Fibroblast of villous mesenchyme (primary cell): ENCODE measurements at regions not wholly inside any gene's neighbourhood (a gene's known extent, or its start where the extent isn't known, plus 50 kb on each side); places are given as distances from the start of the nearest gene placed in this dataset.

Experiments
- DNase-seq: peaks from one replicate; pipeline ENCODE4 v3.0.0-alpha.2; 2010; ENCODE audit warnings: low read depth
- H3K4me3 ChIP-seq: 2 replicates; pipeline ENCODE4 v1.5.1; 2011; ENCODE audit warnings: low read depth, mild to moderate bottlenecking, low read length
- CTCF ChIP-seq: IDR thresholded peaks from 2 replicates; pipeline ENCODE4 v1.5.1; 2012; ENCODE audit warnings: low read depth, mild to moderate bottlenecking, low read length; ENCODE audit not compliant: insufficient read depth

GRCh38 chr16:48860341-48860740 is 250.4 kb upstream of the N4BP1 start:
- no peak for TF ChIP-seq CTCF
- no peak for DNase-seq

GRCh38 chr16:48852951-48853350 is 243.0 kb upstream of the N4BP1 start:
- no peak for TF ChIP-seq CTCF
- no peak overlapping the region for H3K4me3 ChIP-seq
- DNase-seq, result no peak

More at GRCh38 chr16:48860341-48860740, 250.4 kb upstream of the N4BP1 start:
- no peak overlapping the region for H3K4me3 ChIP-seq

GRCh38 chr16:48852458-48852857 is 242.5 kb upstream of the N4BP1 start:
- DNase-seq, result no peak
- TF ChIP-seq CTCF, result no peak
- no peak overlapping the region for H3K4me3 ChIP-seq

GRCh38 chr16:48850097-48850770 is 240.3 kb upstream of the N4BP1 start:
- no peak overlapping the region for H3K4me3 ChIP-seq
- TF ChIP-seq CTCF, result no peak
- no peak for DNase-seq

GRCh38 chr16:48846277-48846676 is 236.3 kb upstream of the N4BP1 start:
- TF ChIP-seq CTCF, result no peak
- DNase-seq, result no peak

GRCh38 chr16:48845261-48845660 is 235.3 kb upstream of the N4BP1 start:
- no peak for TF ChIP-seq CTCF
- no peak for DNase-seq
- H3K4me3 ChIP-seq, result no peak overlapping the region

More at GRCh38 chr16:48846277-48846676, 236.3 kb upstream of the N4BP1 start:
- no peak overlapping the region for H3K4me3 ChIP-seq

- TF ChIP-seq CTCF, result no peak
- H3K4me3 ChIP-seq, result no peak overlapping the region
- DNase-seq, result no peak
Measured at GRCh38 chr16:48838349-48838748, 228.4 kb upstream of the N4BP1 start.
